ENCODE measurements at regions not wholly inside any gene's neighbourhood (a gene's known extent, or its start where the extent isn't known, plus 50 kb on each side); places are given as distances from the start of the nearest gene placed in this dataset.

- Mint-ChIP-seq H3K4me3 (ENCODE audit: unreplicated experiment) (no peak overlapping the region), H3K36me3 (ENCODE audit: low read depth) (no peaks in the 10 kb centered on the region), H3K27ac (ENCODE audit: unreplicated experiment) (peak overlapping the region; percentile 18), H3K4me1 (ENCODE audit: low read depth) (peaks cover 28% of the 10 kb centered on the region), H3K9me3 (ENCODE audit: low read depth) (no peaks in the 10 kb centered on the region), H3K27me3 (ENCODE audit: low read depth) (no peaks in the 10 kb centered on the region)
- TF ChIP-seq CTCF (IDR thresholded peaks at IDR 0.05), result no peak
- DNase-seq (ENCODE audit: low spot score), result no peak
Measured at GRCh38 chr1:29687601-29688244, 451.4 kb downstream of the PTPRU start.

GRCh38 chr1:29687166-29687565 is 450.8 kb downstream of the PTPRU start:
- Mint-ChIP-seq H3K9me3 (ENCODE audit: low read depth) (no peaks in the 10 kb centered on the region), H3K36me3 (ENCODE audit: low read depth) (no peaks in the 10 kb centered on the region), H3K27ac (ENCODE audit: unreplicated experiment) (no peak overlapping the region), H3K27me3 (ENCODE audit: low read depth) (no peaks in the 10 kb centered on the region), H3K4me1 (ENCODE audit: low read depth) (peaks cover 28% of the 10 kb centered on the region), H3K4me3 (ENCODE audit: unreplicated experiment) (no peak overlapping the region)
- TF ChIP-seq CTCF (IDR thresholded peaks at IDR 0.05), result no peak
- no peak for DNase-seq (ENCODE audit: low spot score)

- no peak for DNase-seq (ENCODE audit: low spot score)
- H3K4me1 Mint-ChIP-seq (ENCODE audit: low read depth), result peaks cover 28% of the 10 kb centered on the region
- no peaks in the 10 kb centered on the region for H3K36me3 Mint-ChIP-seq (ENCODE audit: low read depth)
- no peaks in the 10 kb centered on the region for H3K27me3 Mint-ChIP-seq (ENCODE audit: low read depth)
- H3K27ac Mint-ChIP-seq (ENCODE audit: unreplicated experiment), result no peak overlapping the region
- no peak overlapping the region for H3K4me3 Mint-ChIP-seq (ENCODE audit: unreplicated experiment)
- no peak for TF ChIP-seq CTCF (IDR thresholded peaks at IDR 0.05)
- no peaks in the 10 kb centered on the region for H3K9me3 Mint-ChIP-seq (ENCODE audit: low read depth)
Measured at GRCh38 chr1:29686012-29686930, 449.9 kb downstream of the PTPRU start.

- Mint-ChIP-seq H3K4me1 (ENCODE audit: low read depth) (peaks cover 28% of the 10 kb centered on the region), H3K9me3 (ENCODE audit: low read depth) (no peaks in the 10 kb centered on the region), H3K36me3 (ENCODE audit: low read depth) (no peaks in the 10 kb centered on the region), H3K27ac (ENCODE audit: unreplicated experiment) (no peak overlapping the region), H3K27me3 (ENCODE audit: low read depth) (no peaks in the 10 kb centered on the region), H3K4me3 (ENCODE audit: unreplicated experiment) (no peak overlapping the region)
- no peak for DNase-seq (ENCODE audit: low spot score)
- no peak for TF ChIP-seq CTCF (IDR thresholded peaks at IDR 0.05)
Measured at GRCh38 chr1:29685387-29685786, 449.1 kb downstream of the PTPRU start.

GRCh38 chr1:29684141-29684540 is 447.8 kb downstream of the PTPRU start:
- Mint-ChIP-seq H3K36me3 (ENCODE audit: low read depth) (no peaks in the 10 kb centered on the region), H3K9me3 (ENCODE audit: low read depth) (no peaks in the 10 kb centered on the region), H3K27me3 (ENCODE audit: low read depth) (no peaks in the 10 kb centered on the region), H3K4me1 (ENCODE audit: low read depth) (peaks cover 28% of the 10 kb centered on the region), H3K27ac (ENCODE audit: unreplicated experiment) (no peak overlapping the region), H3K4me3 (ENCODE audit: unreplicated experiment) (no peak overlapping the region)
- no peak for TF ChIP-seq CTCF (IDR thresholded peaks at IDR 0.05)
- no peak for DNase-seq (ENCODE audit: low spot score)
